AG09319 (cell line): ENCODE measurements at regions not wholly inside any gene's neighbourhood (a gene's known extent, or its start where the extent isn't known, plus 50 kb on each side); places are given as distances from the start of the nearest gene placed in this dataset.
"Not testable (repeated sequence)": the region's sequence is repeated elsewhere in the genome, so short reads cannot be mapped to it uniquely, and the experiment has no call there.

Experiments used
- DNase-seq: peaks from one replicate; pipeline ENCODE4 v3.0.0-alpha.2; 2010; ENCODE audit warnings: low read depth; ENCODE audit errors: extremely low read depth
- CTCF ChIP-seq: IDR thresholded peaks from 2 replicates; pipeline ENCODE4 v1.5.1; 2011; ENCODE audit warnings: low read depth, mild to moderate bottlenecking, inconsistent platforms, low read length, moderate library complexity

- TF ChIP-seq CTCF, result no peak
Observed at GRCh38 chr4:148653681-148654080, 211.5 kb upstream of the NR3C2 start.

GRCh38 chr4:148651991-148652390 is 209.8 kb upstream of the NR3C2 start:
- no peak for TF ChIP-seq CTCF
- no peak for DNase-seq

More at GRCh38 chr4:148653681-148654080, 211.5 kb upstream of the NR3C2 start:
- DNase-seq, result no peak

GRCh38 chr4:148649652-148650331 is 207.6 kb upstream of the NR3C2 start:
- no peak for DNase-seq

GRCh38 chr4:148643851-148644250 is 201.6 kb upstream of the NR3C2 start:
- TF ChIP-seq CTCF, result no peak
- no peak for DNase-seq

More at GRCh38 chr4:148649652-148650331, 207.6 kb upstream of the NR3C2 start:
- no peak for TF ChIP-seq CTCF

GRCh38 chr4:148642907-148643306 is 200.7 kb upstream of the NR3C2 start:
- no peak for DNase-seq
- TF ChIP-seq CTCF, result no peak

- DNase-seq, result not testable (repeated sequence)
Observed at GRCh38 chr4:148638079-148638478, 195.9 kb upstream of the NR3C2 start.

GRCh38 chr4:148637453-148637852 is 195.2 kb upstream of the NR3C2 start:
- DNase-seq, result not testable (repeated sequence)

GRCh38 chr4:148634476-148634875 is 192.3 kb upstream of the NR3C2 start:
- DNase-seq, result no peak
- TF ChIP-seq CTCF, result no peak
